EH (cell line): ENCODE measurements at regions not wholly inside any gene's neighbourhood (a gene's known extent, or its start where the extent isn't known, plus 50 kb on each side); places are given as distances from the start of the nearest gene placed in this dataset.
"Not testable (repeated sequence)": the region's sequence is repeated elsewhere in the genome, so short reads cannot be mapped to it uniquely, and the experiment has no call there.

Experiments used
- DNase-seq: peaks from one replicate; pipeline ENCODE4 v3.0.0-alpha.2; 2015; ENCODE audit warnings: low read depth

- no peak for DNase-seq
These were observed 295.4 kb downstream of the RPAP3 start for GRCh38 chr12:47410383-47410782.

DNA sequence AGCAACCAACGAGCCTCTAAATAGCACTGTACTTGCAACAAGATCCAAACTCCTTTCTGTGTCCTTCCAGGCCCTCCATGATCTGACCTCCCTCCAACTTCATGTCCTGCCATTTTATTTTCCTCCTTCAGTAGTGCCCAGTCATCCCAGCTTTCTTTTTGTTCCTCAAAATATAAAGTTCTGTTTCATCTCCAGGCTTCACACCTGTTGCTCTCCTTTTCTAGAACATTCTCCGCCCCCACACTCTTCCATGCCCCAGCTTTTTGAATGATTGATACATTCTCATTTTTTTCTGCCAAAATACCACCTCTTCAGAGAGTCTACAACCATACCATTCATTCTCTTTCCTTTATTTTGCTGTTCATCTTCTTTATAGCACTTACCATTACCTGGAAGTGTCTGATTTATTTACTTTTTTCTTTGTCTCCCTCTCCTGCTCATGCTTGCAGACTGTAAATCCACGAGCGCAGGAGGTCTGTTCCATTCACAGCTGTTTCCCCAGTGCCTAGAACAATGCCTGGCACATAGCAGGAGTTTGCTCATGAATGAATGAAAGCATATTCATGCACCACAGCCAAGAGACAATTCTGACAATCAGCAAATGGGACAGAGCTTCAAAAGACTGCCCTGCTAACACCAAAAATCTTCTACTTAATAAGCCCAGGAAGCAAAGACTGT is 296.4 kb downstream of the RPAP3 start:
- no peak for DNase-seq

DNA sequence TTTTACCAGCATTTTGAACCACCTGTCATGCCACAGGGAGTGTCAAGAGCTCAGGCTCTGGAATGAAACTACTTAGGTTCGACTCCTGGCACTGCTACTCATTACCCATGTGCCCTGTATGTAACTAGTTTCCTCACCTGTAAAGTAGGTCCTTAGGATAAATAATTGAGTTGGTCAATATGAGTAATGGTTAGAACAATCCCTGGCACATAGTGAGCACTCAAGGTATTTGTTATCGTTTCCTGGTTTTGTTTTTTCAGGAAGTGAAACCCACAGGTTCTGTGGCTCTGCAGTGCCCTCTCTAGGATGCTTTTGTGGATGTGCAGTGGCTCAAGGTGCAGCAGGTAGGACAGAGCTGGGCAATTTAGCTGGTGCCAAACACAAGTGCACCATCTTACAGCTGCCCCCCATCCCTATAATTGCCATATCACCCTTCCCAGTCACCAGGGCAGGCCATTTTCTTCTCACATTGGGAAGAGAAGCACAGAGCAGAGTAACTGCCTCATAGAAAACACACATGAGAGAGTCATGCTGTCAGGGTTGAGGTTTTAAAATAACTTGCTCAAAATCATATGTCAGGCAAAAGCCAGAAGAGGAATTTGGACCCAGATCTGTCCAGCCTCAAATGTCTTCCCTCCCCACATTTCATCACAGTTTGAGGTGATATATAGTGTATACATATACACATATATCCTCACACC is 297.5 kb downstream of the RPAP3 start:
- no peak for DNase-seq

DNA sequence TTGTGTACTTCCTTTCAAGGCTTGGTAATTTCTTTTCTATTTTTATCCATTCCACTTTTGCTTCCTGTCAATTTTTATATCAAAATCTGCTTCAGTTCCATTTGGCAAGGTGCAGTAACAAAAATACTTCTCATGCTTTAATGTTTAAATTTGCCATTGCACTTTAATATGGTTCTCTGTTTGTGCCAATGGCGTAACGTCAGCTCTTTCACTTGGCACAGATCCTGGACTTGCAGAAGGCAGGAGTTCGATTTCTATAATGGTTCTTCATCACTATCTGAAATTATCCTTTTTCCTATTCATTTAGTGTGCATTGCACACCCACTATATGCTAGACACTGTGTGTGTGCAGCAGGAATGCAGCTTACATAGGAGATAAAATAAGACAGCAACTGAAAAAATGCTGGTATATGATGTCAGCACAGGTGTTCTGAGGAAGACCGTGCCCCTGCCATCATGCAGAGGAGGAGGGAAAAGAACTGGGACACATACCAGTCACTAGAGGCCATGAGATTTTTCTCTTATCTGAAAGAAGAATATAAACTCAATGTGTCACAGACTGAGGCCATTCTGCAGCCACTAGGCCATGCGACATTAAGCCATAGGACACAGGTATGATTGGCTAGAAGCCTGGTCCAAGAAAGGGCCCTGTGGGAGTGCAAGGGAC is 298.2 kb downstream of the RPAP3 start:
- DNase-seq: no peak

DNA sequence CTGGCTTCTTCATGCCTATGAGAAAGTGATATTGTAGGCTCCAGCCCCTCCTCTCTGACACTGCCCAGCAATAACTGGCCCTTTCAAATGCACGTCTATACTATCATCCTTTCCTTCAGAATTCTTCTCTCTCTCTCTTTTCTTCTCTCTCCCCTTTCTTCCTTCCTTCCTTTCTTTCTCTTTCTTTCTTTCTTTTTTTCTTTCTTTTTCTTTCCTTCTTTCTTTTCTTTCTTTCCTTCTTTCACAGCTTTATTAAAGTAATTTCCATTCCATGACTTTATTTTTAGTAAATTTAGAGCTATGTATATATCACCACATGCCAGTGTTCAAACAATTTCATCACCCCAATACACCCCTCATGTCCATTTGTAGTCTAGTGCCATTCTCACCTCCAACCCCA is 302.1 kb downstream of the RPAP3 start:
- DNase-seq: no peak

- DNase-seq: not testable (repeated sequence)
These were observed 304.6 kb downstream of the RPAP3 start for GRCh38 chr12:47401196-47401595.

GRCh38 chr12:47400266-47400665 is 305.6 kb downstream of the RPAP3 start:
- DNase-seq: peak; percentile 89

- DNase-seq: peak; percentile 93
These were observed 308.1 kb downstream of the RPAP3 start for GRCh38 chr12:47397664-47398281.

GRCh38 chr12:47396902-47397663 is 308.7 kb downstream of the RPAP3 start:
- no peak for DNase-seq

- DNase-seq: peak; percentile 43
These were observed 311.8 kb downstream of the RPAP3 start for GRCh38 chr12:47394070-47394469.

DNA sequence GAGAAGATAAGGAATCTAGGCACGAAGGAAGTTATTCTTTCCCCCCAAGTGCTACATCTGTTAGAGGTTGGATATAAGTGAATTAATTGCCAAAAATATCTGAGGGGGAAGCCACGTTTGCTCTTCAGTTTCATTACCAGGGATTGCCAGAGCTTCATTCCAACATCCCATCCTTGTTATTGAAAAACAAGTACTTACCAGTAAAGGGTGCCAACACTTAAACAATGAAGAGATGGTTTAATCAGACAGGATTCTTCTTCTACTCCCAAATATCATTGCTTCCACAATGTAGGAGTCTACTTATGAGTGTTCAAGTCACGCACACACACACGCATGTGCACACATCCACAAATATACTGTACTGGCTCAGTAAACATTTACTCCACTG is 312.4 kb downstream of the RPAP3 start:
- DNase-seq: no peak

- no peak for DNase-seq
These were observed 311.8 kb upstream of the AMIGO2 start for GRCh38 chr12:47391566-47391965.

DNA sequence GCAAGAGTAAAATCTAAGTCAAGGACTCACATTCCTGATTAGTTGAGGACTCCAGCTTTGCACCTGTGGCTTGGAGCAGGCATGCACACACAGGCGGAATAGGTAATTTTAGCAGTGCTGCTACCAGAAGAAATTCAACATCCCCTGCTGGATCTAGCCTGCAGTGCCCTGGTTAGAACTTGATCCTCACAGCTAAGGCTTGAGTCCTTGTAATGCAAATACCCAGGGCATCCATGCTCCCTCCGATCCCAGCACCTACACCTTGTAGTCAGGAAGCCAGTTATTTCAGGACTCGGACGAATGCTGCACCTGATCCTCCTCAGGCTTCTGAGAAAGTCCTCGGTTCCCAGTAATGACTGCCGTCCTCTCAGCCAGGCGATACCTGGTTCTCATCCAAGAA is 309.0 kb upstream of the AMIGO2 start:
- no peak for DNase-seq

DNA sequence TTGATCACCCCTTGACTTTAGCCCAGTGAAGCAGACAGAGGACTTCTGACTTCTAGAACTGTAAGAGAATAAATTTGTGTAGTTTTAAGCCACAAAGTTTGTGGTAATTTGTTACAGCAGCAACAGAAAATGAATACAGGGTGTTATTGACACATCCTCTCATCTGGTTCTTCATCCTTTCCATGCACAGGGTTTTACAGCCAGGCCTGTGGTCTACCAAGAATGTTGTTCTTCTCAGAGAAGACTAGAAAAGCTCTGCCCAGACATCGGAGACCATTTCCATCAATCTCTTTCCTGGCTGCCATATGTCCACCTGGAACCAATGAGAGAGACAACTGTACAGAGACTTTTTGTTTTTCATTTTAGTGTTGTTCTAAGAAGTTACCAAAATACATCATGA is 308.2 kb upstream of the AMIGO2 start:
- DNase-seq: peak; percentile 41

- DNase-seq: no peak
These were observed 305.9 kb upstream of the AMIGO2 start for GRCh38 chr12:47385653-47386052.

DNA sequence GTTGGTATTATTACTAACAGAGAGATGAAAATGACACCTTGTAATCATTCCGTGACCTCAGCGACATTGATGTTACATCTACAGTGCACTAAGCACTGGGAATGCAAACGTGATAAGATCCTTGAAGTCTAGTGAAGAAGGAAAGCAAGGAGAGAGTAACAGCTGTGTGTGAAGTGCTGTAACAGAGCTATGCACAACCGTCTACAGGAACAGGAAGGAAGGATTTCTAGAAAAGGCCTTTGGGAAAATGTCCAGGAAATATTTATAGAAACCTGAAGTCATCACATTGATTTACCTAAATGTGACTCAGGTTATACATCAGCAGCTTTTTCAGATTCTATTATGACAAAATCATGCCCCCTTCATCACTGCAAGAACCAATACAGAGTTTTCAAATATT is 304.2 kb upstream of the AMIGO2 start:
- peak; percentile 60 for DNase-seq

- DNase-seq: no peak
These were observed 302.5 kb upstream of the AMIGO2 start for GRCh38 chr12:47382305-47382704.

DNA sequence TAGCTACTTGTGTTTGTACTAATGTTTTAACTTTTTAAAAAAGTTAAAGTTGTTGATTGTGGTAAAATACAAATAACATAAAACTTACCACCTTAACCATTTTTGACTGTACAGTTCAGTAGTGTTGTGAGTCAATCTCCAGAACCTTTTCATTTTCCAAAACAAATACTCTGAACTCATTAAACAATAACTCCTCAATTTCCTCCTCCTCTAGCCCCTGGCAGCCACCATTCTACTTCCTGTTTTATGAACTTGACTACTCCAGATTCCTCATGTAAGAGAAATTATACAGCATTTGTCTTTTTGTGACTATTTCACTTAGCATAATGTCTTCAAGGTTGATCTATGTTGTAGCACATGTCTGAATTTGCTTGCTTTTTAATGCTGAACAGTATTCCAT is 299.1 kb upstream of the AMIGO2 start:
- DNase-seq: peak; percentile 52

- DNase-seq: peak; percentile 17
These were observed 298.4 kb upstream of the AMIGO2 start for GRCh38 chr12:47378222-47378582.

GRCh38 chr12:47377414-47378221 is 297.9 kb upstream of the AMIGO2 start:
- DNase-seq: peak; percentile 100

DNA sequence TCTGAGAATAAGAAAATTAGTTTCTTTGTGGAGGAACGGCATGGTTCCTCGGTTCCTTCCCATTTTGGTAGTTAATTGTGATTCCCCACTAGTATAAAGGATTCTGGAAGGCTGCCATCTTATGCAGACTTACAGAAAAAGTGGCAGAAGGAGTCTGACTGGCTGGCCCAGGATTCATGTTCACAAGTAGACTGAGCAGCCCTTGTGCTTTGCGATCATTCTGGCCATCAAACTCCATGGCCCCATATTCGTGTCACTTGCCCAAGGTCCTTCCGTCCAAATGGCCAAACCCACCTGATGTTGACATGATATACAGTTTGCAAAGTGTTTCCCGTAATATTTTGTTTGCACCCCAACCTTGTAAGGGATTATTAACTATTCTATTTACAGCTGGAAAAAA is 297.2 kb upstream of the AMIGO2 start:
- peak; percentile 20 for DNase-seq
